ENCODE measurements at regions not wholly inside any gene's neighbourhood (a gene's known extent, or its start where the extent isn't known, plus 50 kb on each side); places are given as distances from the start of the nearest gene placed in this dataset.

GRCh38 chr11:134524896-134525845 lies 113.1 kb upstream of the B3GAT1 start:
- intact Hi-C loops (cut with micrococcal nuclease): no loop called here
- ChIA-PET CTCF (no interaction called here), POLR2A (interaction anchor here (0.7 kb wide), 1 partner anchor 139 kb away, joined by 3 read pairs; no protein-coding TSS in a partner anchor)
- Mint-ChIP-seq H3K36me3 (ENCODE audit: insufficient read depth, unreplicated experiment) (no peaks in the 10 kb centered on the region), H3K4me3 (ENCODE audit: unreplicated experiment) (no peak overlapping the region), H3K27ac (ENCODE audit: low read depth, unreplicated experiment) (no peak overlapping the region), H3K4me1 (ENCODE audit: insufficient read depth, unreplicated experiment) (no peaks in the 10 kb centered on the region), H3K9me3 (ENCODE audit: unreplicated experiment) (peaks cover 32% of the 10 kb centered on the region), H3K27me3 (ENCODE audit: insufficient read depth, unreplicated experiment) (no peaks in the 10 kb centered on the region)
- no peak for TF ChIP-seq CTCF (IDR thresholded peaks at IDR 0.05; ENCODE audit: unreplicated experiment)
- no TSS peak for BruUV-seq (replicated peaks)
- no peak for DNase-seq (ENCODE audit: unreplicated experiment)

GRCh38 chr11:134524201-134524600 lies 112.2 kb upstream of the B3GAT1 start:
- Mint-ChIP-seq H3K27ac (ENCODE audit: low read depth, unreplicated experiment) (no peak overlapping the region), H3K9me3 (ENCODE audit: unreplicated experiment) (peaks cover 32% of the 10 kb centered on the region), H3K4me3 (ENCODE audit: unreplicated experiment) (no peak overlapping the region), H3K27me3 (ENCODE audit: insufficient read depth, unreplicated experiment) (no peaks in the 10 kb centered on the region), H3K4me1 (ENCODE audit: insufficient read depth, unreplicated experiment) (no peaks in the 10 kb centered on the region), H3K36me3 (ENCODE audit: insufficient read depth, unreplicated experiment) (no peaks in the 10 kb centered on the region)
- TF ChIP-seq CTCF (IDR thresholded peaks at IDR 0.05; ENCODE audit: unreplicated experiment): no peak
- BruUV-seq (replicated peaks): no TSS peak
- intact Hi-C loops (cut with micrococcal nuclease): no loop called here
- DNase-seq (ENCODE audit: unreplicated experiment): no peak
- ChIA-PET POLR2A (interaction anchor here (0.7 kb wide), 1 partner anchor 140 kb away, joined by 3 read pairs; no protein-coding TSS in a partner anchor), CTCF (no interaction called here)

GRCh38 chr11:134522782-134523570 lies 110.9 kb upstream of the B3GAT1 start:
- DNase-seq (ENCODE audit: unreplicated experiment): no peak
- Mint-ChIP-seq H3K27ac (ENCODE audit: low read depth, unreplicated experiment) (no peak overlapping the region), H3K4me3 (ENCODE audit: unreplicated experiment) (no peak overlapping the region), H3K9me3 (ENCODE audit: unreplicated experiment) (peaks cover 32% of the 10 kb centered on the region), H3K4me1 (ENCODE audit: insufficient read depth, unreplicated experiment) (no peaks in the 10 kb centered on the region), H3K27me3 (ENCODE audit: insufficient read depth, unreplicated experiment) (no peaks in the 10 kb centered on the region), H3K36me3 (ENCODE audit: insufficient read depth, unreplicated experiment) (no peaks in the 10 kb centered on the region)
- ChIA-PET POLR2A (no interaction called here), CTCF (interaction anchor here (0.5 kb wide), 1 partner anchor 1462 kb away, joined by 3 read pairs; no protein-coding TSS in a partner anchor)
- TF ChIP-seq CTCF (IDR thresholded peaks at IDR 0.05; ENCODE audit: unreplicated experiment): no peak
- intact Hi-C loops (cut with micrococcal nuclease): no loop called here
- BruUV-seq (replicated peaks): no TSS peak

Measured in MCF 10A (cell line).